RWPE2 (cell line): ENCODE measurements at regions not wholly inside any gene's neighbourhood (a gene's known extent, or its start where the extent isn't known, plus 50 kb on each side); places are given as distances from the start of the nearest gene placed in this dataset.

Experiments
- ATAC-seq: fragments of 200-7000 bp; cut with Tn5 transposase; 3 replicates; pipeline ENCODE4 v1.9.1; 2021; ENCODE audit warnings: low read depth
- DNase-seq: peaks from one replicate; pipeline ENCODE4 v3.0.0-alpha.2; 2020; ENCODE audit warnings: low spot score
- H3K27ac ChIP-seq: fragments of 450-650 bp; 2 replicates; pipeline ENCODE4 v1.5.1; 2017; ENCODE audit warnings: mild to moderate bottlenecking; ENCODE audit not compliant: poor library complexity, severe bottlenecking
- H3K27me3 ChIP-seq: fragments of 250-450 bp; sonication (Bioruptor Pico); 2 replicates; pipeline ENCODE4 v1.5.1; 2021; ENCODE audit warnings: mild to moderate bottlenecking, moderate library complexity; ENCODE audit not compliant: insufficient read depth, poor library complexity, severe bottlenecking
- H3K36me3 ChIP-seq: fragments of 250-450 bp; sonication (Bioruptor Pico); 2 replicates; pipeline ENCODE4 v1.5.1; 2020; ENCODE audit warnings: low read depth, mild to moderate bottlenecking, moderate library complexity
- H3K4me1 ChIP-seq: fragments of 250-450 bp; sonication (Bioruptor Pico); 2 replicates; pipeline ENCODE4 v1.5.1; 2021; ENCODE audit warnings: mild to moderate bottlenecking, moderate library complexity; ENCODE audit not compliant: insufficient read depth, poor library complexity, severe bottlenecking
- H3K4me3 ChIP-seq: fragments of 250-450 bp; sonication (Bioruptor Pico); 2 replicates; pipeline ENCODE4 v1.5.1; 2021; ENCODE audit warnings: mild to moderate bottlenecking, moderate library complexity; ENCODE audit not compliant: severe bottlenecking
- H3K9me3 ChIP-seq: fragments of 250-450 bp; sonication (Bioruptor Pico); 2 replicates; pipeline ENCODE4 v1.5.1; 2021; ENCODE audit warnings: mild to moderate bottlenecking, moderate library complexity; ENCODE audit not compliant: severe bottlenecking
- TF ChIP-seq, protein P1 (sequence below): fragments of 450-650 bp; IDR thresholded peaks from one replicate; pipeline ENCODE4 v1.5.1; 2017; ENCODE audit warnings: mild to moderate bottlenecking, moderate library complexity; ENCODE audit not compliant: poor library complexity, severe bottlenecking

DNA sequence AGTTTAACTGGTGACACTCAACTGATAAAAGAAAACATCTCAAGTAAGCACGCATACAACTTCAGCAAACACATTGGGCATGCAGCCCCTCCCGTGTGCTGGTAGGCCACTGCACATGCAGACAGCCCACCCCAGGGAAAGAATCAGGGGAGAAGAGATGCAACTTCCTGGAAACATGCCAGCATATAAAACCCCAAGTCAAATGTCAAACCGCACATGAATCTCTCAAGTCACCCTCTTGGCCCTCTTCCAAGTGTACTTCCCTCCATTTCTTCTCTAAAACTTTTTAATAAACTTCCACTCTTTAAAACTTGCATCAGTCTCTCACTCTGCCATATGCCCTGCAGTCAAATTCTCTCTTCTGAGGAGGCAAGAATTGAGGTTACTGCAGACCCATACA is 732.7 kb downstream of the SEMA5A start:
- no peak for ATAC-seq
- DNase-seq = no peak
- Histone ChIP-seq H3K36me3 (no peaks in the 10 kb centered on the region), H3K4me3 (no peak overlapping the region), H3K27me3 (no peaks in the 10 kb centered on the region), H3K27ac (no peak overlapping the region), H3K4me1 (no peaks in the 10 kb centered on the region), H3K9me3 (peaks cover 2% of the 10 kb centered on the region)
- TF ChIP-seq, protein P1, sequence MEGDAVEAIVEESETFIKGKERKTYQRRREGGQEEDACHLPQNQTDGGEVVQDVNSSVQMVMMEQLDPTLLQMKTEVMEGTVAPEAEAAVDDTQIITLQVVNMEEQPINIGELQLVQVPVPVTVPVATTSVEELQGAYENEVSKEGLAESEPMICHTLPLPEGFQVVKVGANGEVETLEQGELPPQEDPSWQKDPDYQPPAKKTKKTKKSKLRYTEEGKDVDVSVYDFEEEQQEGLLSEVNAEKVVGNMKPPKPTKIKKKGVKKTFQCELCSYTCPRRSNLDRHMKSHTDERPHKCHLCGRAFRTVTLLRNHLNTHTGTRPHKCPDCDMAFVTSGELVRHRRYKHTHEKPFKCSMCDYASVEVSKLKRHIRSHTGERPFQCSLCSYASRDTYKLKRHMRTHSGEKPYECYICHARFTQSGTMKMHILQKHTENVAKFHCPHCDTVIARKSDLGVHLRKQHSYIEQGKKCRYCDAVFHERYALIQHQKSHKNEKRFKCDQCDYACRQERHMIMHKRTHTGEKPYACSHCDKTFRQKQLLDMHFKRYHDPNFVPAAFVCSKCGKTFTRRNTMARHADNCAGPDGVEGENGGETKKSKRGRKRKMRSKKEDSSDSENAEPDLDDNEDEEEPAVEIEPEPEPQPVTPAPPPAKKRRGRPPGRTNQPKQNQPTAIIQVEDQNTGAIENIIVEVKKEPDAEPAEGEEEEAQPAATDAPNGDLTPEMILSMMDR = no peak

DNA sequence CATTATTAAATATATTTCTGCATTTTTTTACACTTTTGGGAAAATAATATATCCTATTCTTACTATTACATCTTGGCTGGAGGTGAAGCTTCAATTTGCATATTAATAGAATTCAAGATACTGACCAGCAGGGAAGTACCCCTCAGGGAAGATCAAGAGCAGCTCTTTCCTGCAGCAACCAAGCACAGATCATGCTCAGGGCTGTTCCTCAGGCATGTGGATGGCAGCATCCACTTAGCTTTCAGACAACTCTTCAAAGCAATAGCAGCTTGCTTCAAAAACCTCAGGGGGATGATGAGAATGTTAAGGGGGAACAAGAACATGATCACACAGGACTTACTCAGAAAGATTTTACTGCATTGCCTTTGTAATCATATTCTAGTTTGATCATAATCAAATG is 731.8 kb downstream of the SEMA5A start:
- H3K4me3 ChIP-seq = no peak overlapping the region
- no peaks in the 10 kb centered on the region for H3K27me3 ChIP-seq
- DNase-seq (no peak), ATAC-seq (no peak)
- TF ChIP-seq, protein P1 = no peak
- H3K9me3 ChIP-seq = peaks cover 2% of the 10 kb centered on the region
- H3K36me3 ChIP-seq = no peaks in the 10 kb centered on the region
- H3K4me1 ChIP-seq = no peaks in the 10 kb centered on the region
- no peak overlapping the region for H3K27ac ChIP-seq

DNA sequence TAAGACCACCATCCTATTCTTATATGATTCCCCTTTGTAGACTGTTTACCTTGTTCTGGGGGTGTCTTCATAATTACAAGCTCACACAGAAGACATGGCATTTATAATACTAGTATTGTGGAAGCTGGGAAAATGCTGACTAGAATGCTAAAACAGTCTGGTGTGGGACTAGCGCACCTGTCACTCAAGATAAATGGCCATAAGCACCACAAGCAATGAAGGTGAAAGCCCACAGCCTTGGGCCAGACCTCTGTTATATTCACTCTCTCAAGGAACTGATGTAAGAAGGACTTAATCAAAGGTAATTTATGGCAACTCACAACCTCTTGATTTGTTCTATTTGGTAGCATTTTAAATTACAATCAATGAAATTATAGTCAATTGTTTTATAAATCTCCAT is 721.5 kb downstream of the SEMA5A start:
- Histone ChIP-seq H3K4me1 (peaks cover 42% of the 10 kb centered on the region), H3K27ac (no peak overlapping the region), H3K27me3 (no peaks in the 10 kb centered on the region), H3K36me3 (no peaks in the 10 kb centered on the region), H3K9me3 (peaks cover 3% of the 10 kb centered on the region), H3K4me3 (no peak overlapping the region)
- TF ChIP-seq, protein P1 = no peak
- ATAC-seq = no peak
- no peak for DNase-seq

DNA sequence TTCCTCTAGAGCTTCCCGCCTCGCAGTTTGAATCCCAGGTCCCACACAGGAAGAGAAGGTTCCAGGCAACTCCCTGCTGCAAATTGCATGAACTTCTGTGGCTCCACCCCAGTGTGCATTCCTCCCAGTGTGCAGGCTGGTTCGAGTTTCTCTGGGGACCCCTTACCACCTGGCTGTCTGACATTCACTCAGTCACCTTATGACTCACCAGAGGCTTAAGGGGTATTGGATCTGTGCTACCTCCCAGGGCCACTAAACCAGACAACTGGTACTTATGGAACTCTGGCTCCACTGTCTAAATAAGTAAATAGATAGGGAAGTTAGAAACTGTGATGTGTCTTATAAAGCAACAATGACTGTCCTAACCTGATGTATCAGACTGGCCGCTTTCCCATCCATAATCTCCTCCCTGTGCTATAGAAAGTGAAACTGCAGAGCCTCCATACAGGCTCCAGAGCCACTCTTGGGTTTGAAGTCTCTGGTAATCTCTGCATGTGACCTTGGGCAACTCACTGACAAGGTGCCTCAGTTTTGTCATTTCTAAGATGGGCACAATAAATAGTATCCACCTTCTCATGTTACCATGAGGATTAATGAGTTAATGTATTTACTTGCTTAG is 720.6 kb downstream of the SEMA5A start:
- no peak for DNase-seq

DNA sequence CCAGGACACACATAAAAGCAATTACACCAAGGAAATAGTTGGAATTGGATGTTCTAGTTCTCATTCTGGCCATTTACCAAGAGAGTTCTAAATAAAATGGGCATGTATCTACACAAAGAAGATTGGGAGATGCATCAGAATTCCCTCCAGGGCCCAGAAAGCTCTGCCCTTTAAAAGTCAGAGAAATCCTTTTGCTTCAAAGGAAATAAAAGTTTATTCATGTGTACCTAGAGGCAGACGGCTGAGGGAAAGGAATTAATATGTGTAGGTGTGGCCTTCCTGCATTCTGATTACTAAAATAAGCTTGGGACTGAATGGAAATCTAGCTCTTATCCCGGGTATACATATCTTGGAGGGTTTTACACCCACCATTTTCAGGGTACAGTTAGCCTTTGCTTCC is 719.4 kb downstream of the SEMA5A start:
- Histone ChIP-seq H3K4me1 (peaks cover 56% of the 10 kb centered on the region), H3K9me3 (peaks cover 2% of the 10 kb centered on the region), H3K27ac (peak overlapping the region; percentile 81), H3K36me3 (no peaks in the 10 kb centered on the region), H3K27me3 (no peaks in the 10 kb centered on the region), H3K4me3 (no peak overlapping the region)
- DNase-seq (no peak), ATAC-seq (peak; percentile 20; the same call in 2 of the 3 replicates)
- TF ChIP-seq, protein P1 = no peak

More for the DNA sequence above, 720.6 kb downstream of the SEMA5A start:
- H3K4me1 ChIP-seq = peaks cover 51% of the 10 kb centered on the region
- no peaks in the 10 kb centered on the region for H3K27me3 ChIP-seq
- peak overlapping the region; percentile 81 for H3K27ac ChIP-seq
- TF ChIP-seq, protein P1 = no peak
- H3K4me3 ChIP-seq = no peak overlapping the region
- H3K9me3 ChIP-seq = peaks cover 2% of the 10 kb centered on the region
- H3K36me3 ChIP-seq = no peaks in the 10 kb centered on the region
- no peak for ATAC-seq
